OCI-LY7 (cell line): ENCODE measurements at regions not wholly inside any gene's neighbourhood (a gene's known extent, or its start where the extent isn't known, plus 50 kb on each side); places are given as distances from the start of the nearest gene placed in this dataset.

Source experiments
- CTCF ChIP-seq: fragments of 200-600 bp; sonication (generic); conservative IDR thresholded peaks from 2 replicates; pipeline ENCODE4 v1.5.1; 2014; ENCODE audit warnings: mild to moderate bottlenecking, antibody characterized with exemption, low read length, moderate library complexity, mixed read lengths
- EZH2phosphoT487 ChIP-seq: fragments of 200-600 bp; sonication (generic); IDR thresholded peaks from 2 replicates; pipeline ENCODE4 v1.6.1; 2018; ENCODE audit warnings: low read depth, borderline replicate concordance, mild to moderate bottlenecking, mixed run types, antibody characterized with exemption, low read length, moderate library complexity, mixed read lengths

- TF ChIP-seq CTCF (no peak), EZH2phosphoT487 (no peak)
Observed at GRCh38 chr1:232357416-232357815, 272.5 kb downstream of the SIPA1L2 start.
